Peyer's patch (tissue), 4 donors: ENCODE measurements at regions not wholly inside any gene's neighbourhood (a gene's known extent, or its start where the extent isn't known, plus 50 kb on each side); places are given as distances from the start of the nearest gene placed in this dataset.

Experiments
- CTCF ChIP-seq, 6 experiments: fragments of 450-650 bp in 4 of 6; fragments of 200-600 bp in 2 of 6; sonication (generic) in 1 of 6; IDR thresholded peaks; one replicate each; pipeline ENCODE4 v1.5.1; 2017 to 2019; ENCODE audit warnings: antibody characterized with exemption in 6 of 6, mild to moderate bottlenecking in 3 of 6, moderate library complexity in 1 of 6
- POLR2A ChIP-seq, 2 donors: fragments of 450-650 bp; IDR thresholded peaks; one replicate each; pipeline ENCODE4 v1.5.1; 2017; ENCODE audit warnings: antibody characterized with exemption in 2 of 2, mild to moderate bottlenecking in 2 of 2, moderate library complexity in 2 of 2

GRCh38 chr1:58886611-58887010, 102.8 kb upstream of the JUN start:
- TF ChIP-seq CTCF (IDR thresholded peaks at IDR 0.05) (no peak), POLR2A (IDR thresholded peaks at IDR 0.05) (no peak)
